ENCODE measurements at regions not wholly inside any gene's neighbourhood (a gene's known extent, or its start where the extent isn't known, plus 50 kb on each side); places are given as distances from the start of the nearest gene placed in this dataset.

DNA sequence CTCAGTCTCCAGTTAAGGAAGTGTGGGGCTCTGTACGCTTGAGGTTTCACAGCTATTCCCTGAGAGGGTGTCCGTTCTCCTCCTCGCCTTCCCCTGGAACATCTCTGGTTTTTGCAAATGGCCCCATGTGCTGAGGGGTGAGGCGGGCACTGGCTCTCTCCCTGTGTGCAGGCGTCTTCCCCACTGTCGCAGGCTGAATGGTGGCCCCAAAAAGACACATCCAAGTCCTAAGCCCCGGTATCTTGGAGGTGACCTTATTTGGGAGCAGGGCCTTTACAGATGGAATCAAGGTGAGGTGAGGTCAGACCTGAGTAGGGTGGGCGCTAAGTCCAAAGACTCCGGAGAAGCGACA, 98.0 kb upstream of the TMPRSS2 start:
- no peak for FAIRE-seq
- no peak for DNase-seq (ENCODE audit: insufficient read length, low spot score)
- TF ChIP-seq SPI1 (IDR thresholded peaks at IDR 0.05; ENCODE audit: low read depth, low read length) (no peak), POLR2A (IDR thresholded peaks at IDR 0.05; ENCODE audit: low read depth, low read length) (no peak)

DNA sequence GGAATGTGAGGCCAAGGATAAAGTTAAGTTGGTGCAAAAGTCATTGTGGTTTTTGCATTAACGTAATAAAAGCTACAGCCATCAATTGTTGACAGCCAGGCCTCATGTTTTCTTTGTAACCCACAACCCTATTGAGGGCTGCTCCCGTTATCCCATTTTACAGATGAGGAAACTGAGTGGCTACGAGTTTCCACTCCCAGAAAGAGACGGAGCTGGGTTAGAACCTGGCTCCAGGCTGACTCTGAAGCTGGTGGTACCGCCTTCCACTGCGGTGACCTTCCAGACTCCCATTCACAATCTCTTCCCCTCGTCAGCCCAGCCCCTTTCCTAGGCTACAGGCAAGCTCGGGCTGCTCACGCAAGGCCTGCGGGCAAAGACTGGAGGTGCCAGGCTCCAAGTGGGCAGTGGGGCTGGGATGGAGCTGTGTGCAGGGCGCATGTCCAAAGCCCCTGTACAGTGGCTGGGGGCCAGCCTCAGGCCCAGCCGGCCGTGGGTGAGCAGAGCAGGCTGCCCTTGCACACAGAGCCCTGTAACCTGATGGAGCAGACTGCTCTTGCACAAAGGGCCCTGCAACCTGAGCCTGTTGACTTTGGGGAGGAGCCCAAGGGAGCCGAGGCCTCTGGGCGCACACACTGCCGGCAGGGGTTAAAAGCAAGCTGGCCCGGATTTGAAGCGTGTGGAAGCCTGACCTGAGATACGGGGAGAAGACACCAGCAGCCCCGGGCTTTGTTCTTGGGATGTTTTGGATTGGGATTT, 97.4 kb upstream of the TMPRSS2 start:
- DNase-seq (ENCODE audit: insufficient read length, low spot score) = no peak
- TF ChIP-seq POLR2AphosphoS5 (IDR thresholded peaks at IDR 0.05; ENCODE audit: low read depth, low read length) (no peak), POU2F2 (IDR thresholded peaks at IDR 0.05; ENCODE audit: low read depth, low read length) (no peak)
- no peak for FAIRE-seq

DNA sequence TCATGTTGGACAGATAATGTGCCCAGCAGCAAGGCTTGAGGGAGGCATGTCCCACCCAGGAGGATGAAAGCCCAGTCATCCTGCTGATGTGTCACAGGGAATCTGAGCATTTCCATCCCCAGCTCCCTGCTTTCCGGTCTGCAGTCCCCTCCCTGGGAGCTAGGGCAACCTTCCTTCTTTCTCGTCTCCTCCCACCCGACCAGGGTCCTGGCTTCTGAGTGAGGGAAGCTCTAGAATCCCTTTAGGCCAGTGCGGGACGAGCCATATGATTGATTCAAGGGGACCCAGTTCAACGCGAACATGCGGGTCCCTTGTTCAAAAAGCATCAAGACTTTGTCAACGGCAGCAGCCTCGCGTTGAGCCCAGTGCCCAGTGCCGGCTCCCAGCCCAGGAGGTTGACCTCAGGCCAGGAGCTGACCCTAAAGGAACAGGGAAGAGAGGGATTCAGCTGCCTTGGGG, 96.7 kb upstream of the TMPRSS2 start:
- DNase-seq (ENCODE audit: insufficient read length, low spot score) (no peak), FAIRE-seq (no peak)
- TF ChIP-seq TAF1 (IDR thresholded peaks at IDR 0.05; ENCODE audit: low read depth, low read length) (no peak), SPI1 (IDR thresholded peaks at IDR 0.05; ENCODE audit: low read depth, low read length) (no peak), POLR2AphosphoS5 (IDR thresholded peaks at IDR 0.05; ENCODE audit: low read depth, low read length) (no peak), POU2F2 (IDR thresholded peaks at IDR 0.05; ENCODE audit: low read depth, low read length) (no peak)

DNA sequence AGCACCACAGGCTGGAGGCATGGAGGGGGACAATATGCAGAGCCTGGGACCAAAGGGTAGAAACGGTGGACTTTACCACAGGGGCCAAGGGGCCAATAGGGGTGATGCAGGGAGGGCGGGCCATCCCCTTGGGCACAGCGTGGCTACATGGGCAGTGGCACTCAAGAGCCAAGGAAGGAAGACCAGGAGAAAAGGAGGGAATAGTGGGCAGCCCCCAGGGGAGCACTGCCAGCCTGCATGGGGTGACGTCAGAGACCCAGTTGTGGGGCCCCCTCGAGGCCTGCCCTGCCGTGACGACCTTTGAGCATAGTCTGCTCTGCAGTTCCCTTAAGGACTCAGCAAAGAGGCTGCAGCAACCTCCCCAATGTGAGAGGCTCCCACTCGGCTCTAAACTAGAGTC, 95.5 kb upstream of the TMPRSS2 start:
- DNase-seq (ENCODE audit: insufficient read length, low spot score) (no peak), FAIRE-seq (no peak)
- TF ChIP-seq POU2F2 (IDR thresholded peaks at IDR 0.05; ENCODE audit: low read depth, low read length) (no peak), POLR2AphosphoS5 (IDR thresholded peaks at IDR 0.05; ENCODE audit: low read depth, low read length) (no peak), POLR2A (IDR thresholded peaks at IDR 0.05; ENCODE audit: low read depth, low read length) (no peak), TAF1 (IDR thresholded peaks at IDR 0.05; ENCODE audit: low read depth, low read length) (no peak), PAX5 (IDR thresholded peaks at IDR 0.05; ENCODE audit: insufficient read depth, low read length, severe bottlenecking) (no peak), SPI1 (IDR thresholded peaks at IDR 0.05; ENCODE audit: low read depth, low read length) (no peak)

DNA sequence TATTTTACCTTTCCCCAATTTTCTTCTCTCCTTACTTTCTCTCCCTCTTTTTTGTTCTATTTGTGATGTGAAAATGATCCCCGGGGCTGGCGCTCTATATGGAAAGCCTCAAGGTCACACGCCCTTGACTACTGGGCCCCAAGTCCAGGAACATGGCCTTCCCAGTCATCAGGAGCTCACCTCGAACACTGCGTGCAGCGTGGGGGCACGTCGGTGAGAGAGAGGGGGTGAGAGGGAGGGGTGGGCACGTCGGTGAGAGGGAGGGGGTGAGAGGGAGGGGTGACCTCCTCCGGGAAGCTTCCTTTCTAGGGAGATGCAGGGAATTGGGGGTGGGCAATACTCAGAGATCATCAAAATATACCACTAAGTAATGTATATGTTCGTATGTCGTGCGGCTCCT, 94.6 kb upstream of the TMPRSS2 start:
- no peak for FAIRE-seq
- TF ChIP-seq TAF1 (IDR thresholded peaks at IDR 0.05; ENCODE audit: low read depth, low read length) (no peak), POLR2A (IDR thresholded peaks at IDR 0.05; ENCODE audit: low read depth, low read length) (no peak), SPI1 (IDR thresholded peaks at IDR 0.05; ENCODE audit: low read depth, low read length) (no peak), PAX5 (IDR thresholded peaks at IDR 0.05; ENCODE audit: insufficient read depth, low read length, severe bottlenecking) (no peak), POU2F2 (IDR thresholded peaks at IDR 0.05; ENCODE audit: low read depth, low read length) (no peak), POLR2AphosphoS5 (IDR thresholded peaks at IDR 0.05; ENCODE audit: low read depth, low read length) (no peak)
- no peak for DNase-seq (ENCODE audit: insufficient read length, low spot score)

DNA sequence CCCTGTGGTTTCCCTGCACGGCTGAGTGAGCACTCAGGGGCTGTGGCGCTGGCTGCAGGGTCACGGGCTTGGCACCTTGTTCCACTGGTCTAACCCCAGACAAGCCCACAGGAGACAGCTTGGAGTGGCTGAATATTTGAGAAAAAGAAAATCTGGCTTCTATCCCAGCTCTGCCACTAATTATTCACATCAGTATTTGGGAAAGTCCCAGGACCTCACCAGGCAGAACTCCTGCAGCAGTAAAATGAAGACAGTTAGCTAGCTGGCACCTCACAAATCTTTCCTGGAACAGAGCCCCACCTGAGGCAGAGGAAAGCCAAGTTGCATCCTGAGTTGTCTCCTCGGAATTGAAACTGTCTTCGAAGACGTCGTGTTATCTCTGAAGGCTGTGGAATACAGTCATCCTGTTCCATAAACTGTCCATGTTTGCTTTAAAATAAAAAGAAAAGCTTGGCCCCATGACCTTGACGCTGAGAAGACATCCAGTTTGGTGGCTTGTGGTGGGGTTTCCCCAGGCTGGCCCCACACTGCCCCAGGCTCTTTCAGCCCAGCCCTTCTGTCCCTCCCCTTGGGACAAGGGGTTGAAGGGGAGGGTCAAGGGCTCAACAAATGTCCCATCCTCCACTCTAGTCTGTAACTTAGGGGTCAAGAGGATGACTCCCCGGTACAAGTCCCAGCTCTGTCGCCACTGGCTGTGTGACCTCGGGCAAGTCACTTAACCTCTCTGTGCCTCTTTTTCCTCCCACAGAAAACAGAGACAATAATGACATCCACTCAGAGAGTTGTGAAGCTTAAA, 93.8 kb upstream of the TMPRSS2 start:
- TF ChIP-seq TAF1 (IDR thresholded peaks at IDR 0.05; ENCODE audit: low read depth, low read length) (no peak), PAX5 (IDR thresholded peaks at IDR 0.05; ENCODE audit: insufficient read depth, low read length, severe bottlenecking) (no peak), POU2F2 (IDR thresholded peaks at IDR 0.05; ENCODE audit: low read depth, low read length) (no peak), SPI1 (IDR thresholded peaks at IDR 0.05; ENCODE audit: low read depth, low read length) (no peak), POLR2AphosphoS5 (IDR thresholded peaks at IDR 0.05; ENCODE audit: low read depth, low read length) (no peak), POLR2A (IDR thresholded peaks at IDR 0.05; ENCODE audit: low read depth, low read length) (no peak)
- no peak for DNase-seq (ENCODE audit: insufficient read length, low spot score)
- no peak for FAIRE-seq

DNA sequence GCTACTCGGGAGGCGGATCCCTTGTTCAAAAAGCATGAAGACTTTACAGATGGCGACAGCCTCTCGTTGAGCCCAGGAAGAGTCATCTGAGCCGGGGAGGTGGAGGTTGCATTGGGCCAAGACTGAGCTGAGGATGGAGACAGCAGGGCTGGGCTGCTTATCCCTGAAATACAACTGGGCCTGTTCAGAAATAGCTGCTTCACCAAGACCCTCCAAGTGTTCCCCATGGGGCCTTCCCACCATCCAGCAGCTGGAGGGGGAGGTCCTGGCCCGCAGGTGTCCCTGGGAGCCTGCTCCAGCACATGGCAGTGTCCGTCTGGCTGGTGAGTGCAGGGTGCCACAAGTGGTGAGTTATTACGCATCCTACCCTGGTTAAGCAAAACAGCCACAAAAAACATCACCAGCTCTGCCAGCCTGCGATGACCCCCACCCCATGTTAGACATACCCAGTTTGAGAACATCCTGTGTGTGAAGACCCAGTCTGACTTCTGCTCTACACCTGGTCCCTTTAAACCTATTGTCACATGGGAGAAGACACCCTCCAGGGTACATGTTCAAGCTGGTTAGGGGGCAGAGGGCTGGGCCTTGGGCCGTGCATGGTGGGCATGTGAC, 93.1 kb upstream of the TMPRSS2 start:
- no peak for FAIRE-seq
- DNase-seq (ENCODE audit: insufficient read length, low spot score) = no peak
- TF ChIP-seq SPI1 (IDR thresholded peaks at IDR 0.05; ENCODE audit: low read depth, low read length) (no peak), POLR2A (IDR thresholded peaks at IDR 0.05; ENCODE audit: low read depth, low read length) (no peak), PAX5 (IDR thresholded peaks at IDR 0.05; ENCODE audit: insufficient read depth, low read length, severe bottlenecking) (no peak), POU2F2 (IDR thresholded peaks at IDR 0.05; ENCODE audit: low read depth, low read length) (no peak), TAF1 (IDR thresholded peaks at IDR 0.05; ENCODE audit: low read depth, low read length) (no peak), POLR2AphosphoS5 (IDR thresholded peaks at IDR 0.05; ENCODE audit: low read depth, low read length) (no peak)

DNA sequence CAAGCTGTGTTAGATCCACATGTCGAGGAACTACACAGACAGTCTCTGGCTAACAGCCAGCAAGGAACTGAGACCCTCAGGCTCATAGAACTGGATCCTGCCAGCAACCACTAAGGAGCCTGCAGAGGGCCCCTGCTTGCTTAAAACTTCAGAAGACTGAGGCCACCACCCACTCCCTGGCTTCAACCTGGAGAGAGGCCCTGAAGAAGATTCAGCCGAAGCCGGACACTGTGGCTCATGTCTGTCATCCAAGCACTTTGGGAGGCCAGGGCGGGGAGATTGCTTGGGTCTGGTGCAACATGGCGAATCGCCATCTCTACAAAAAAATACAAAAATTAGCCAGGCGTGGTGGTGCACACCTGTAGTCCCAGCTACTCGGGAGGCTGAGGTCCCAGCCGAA, 92.6 kb upstream of the TMPRSS2 start:
- FAIRE-seq (no peak), DNase-seq (ENCODE audit: insufficient read length, low spot score) (no peak)
- no peak for TF ChIP-seq POLR2AphosphoS5 (IDR thresholded peaks at IDR 0.05; ENCODE audit: low read depth, low read length)
- no peak for TF ChIP-seq TAF1 (IDR thresholded peaks at IDR 0.05; ENCODE audit: low read depth, low read length)
- TF ChIP-seq SPI1 (IDR thresholded peaks at IDR 0.05; ENCODE audit: low read depth, low read length) = no peak
- TF ChIP-seq POU2F2 (IDR thresholded peaks at IDR 0.05; ENCODE audit: low read depth, low read length) = no peak
- TF ChIP-seq PAX5 (IDR thresholded peaks at IDR 0.05; ENCODE audit: insufficient read depth, low read length, severe bottlenecking) = no peak
- TF ChIP-seq POLR2A (IDR thresholded peaks at IDR 0.05; ENCODE audit: low read depth, low read length) = no peak

DNA sequence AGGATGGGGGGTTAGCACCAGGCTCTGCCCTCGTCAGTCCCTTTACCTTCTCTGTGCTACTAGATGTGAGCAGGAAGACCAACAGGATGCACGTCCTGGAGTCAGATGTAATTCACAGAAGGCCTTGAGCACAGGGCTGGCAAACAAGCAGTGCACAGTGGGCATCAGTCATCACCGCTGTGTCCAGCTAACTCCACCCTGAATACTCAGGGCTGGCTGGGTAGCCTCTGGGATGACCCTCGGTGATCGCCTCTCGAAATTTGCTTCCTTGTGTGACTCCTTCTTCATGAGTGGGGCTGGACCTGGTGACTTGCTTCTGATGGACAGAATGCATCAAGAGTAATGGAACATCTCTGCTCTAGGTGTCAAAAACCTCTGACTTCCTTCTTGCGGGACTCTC, 92.2 kb upstream of the TMPRSS2 start:
- no peak for FAIRE-seq
- TF ChIP-seq POLR2AphosphoS5 (IDR thresholded peaks at IDR 0.05; ENCODE audit: low read depth, low read length) (no peak), PAX5 (IDR thresholded peaks at IDR 0.05; ENCODE audit: insufficient read depth, low read length, severe bottlenecking) (no peak), TAF1 (IDR thresholded peaks at IDR 0.05; ENCODE audit: low read depth, low read length) (no peak), POU2F2 (IDR thresholded peaks at IDR 0.05; ENCODE audit: low read depth, low read length) (no peak), POLR2A (IDR thresholded peaks at IDR 0.05; ENCODE audit: low read depth, low read length) (no peak), SPI1 (IDR thresholded peaks at IDR 0.05; ENCODE audit: low read depth, low read length) (no peak)
- DNase-seq (ENCODE audit: insufficient read length, low spot score) = no peak

All from GM12891 (cell line).